ENCODE measurements at regions not wholly inside any gene's neighbourhood (a gene's known extent, or its start where the extent isn't known, plus 50 kb on each side); places are given as distances from the start of the nearest gene placed in this dataset.

DNA sequence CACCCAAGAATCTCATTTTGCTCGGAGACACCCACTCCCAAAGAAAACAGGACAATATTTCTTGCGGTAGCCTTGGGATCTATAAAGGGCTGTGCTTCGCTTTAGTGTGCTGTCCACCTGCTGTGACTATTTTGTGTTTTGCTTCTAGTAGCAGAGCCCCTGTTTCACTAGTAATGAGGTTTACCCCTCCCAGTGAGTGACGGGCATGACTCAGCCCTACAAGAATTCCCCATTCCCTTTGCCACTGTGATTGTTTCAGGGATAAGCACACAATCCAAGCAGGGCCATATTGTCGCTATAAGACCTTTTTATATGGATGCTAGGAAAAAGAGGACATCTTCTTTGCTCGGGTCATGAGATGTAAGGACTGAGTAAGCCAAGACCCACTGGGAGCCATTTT is 62.5 kb upstream of the FOXB1 start:
- CTCF ChIA-PET = interaction anchor here (1.0 kb wide), 1 partner anchor 65 kb away, joined by 3 read pairs; no protein-coding TSS in a partner anchor
- H3K4me1 Mint-ChIP-seq = no peaks in the 10 kb centered on the region
- no peaks in the 10 kb centered on the region for H3K9me3 Mint-ChIP-seq (ENCODE audit: insufficient read depth)

DNA sequence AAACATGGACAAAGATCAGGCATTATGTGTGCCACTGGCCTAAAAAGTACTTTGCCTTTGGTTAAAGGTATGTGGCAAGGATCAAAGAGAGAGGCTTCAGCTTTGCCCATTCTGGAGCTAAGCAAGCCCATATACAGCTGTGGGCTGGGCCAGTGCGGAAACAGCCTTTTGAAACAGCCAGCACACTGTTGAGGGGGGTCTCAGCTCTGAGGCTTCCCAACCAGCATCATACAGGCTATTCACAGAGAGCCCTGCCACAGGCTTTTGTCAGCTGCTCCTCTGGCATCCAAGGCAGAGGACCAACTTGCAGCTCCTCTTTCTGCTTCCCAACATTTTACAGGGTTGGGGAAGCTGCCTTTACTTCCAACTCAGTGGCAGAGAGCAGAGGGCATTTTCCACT is 63.2 kb upstream of the FOXB1 start:
- peaks cover 18% of the 10 kb centered on the region for H3K27me3 Mint-ChIP-seq
- no peak for ATAC-seq (ENCODE audit: low read depth)
- Histone ChIP-seq H3K36me3 (replicated peaks in 1 of 2; ENCODE audit: control extremely low read depth in 1 of 2, control insufficient read depth in 1 of 2, extremely low read depth in 1 of 2, insufficient read depth in 2 of 2, low read length in 1 of 2) (no peaks in the 10 kb centered on the region), H3K27me3 (replicated peaks in 1 of 4; ENCODE audit: control extremely low read depth in 1 of 4, control insufficient read depth in 3 of 4, insufficient read depth in 4 of 4, low read length in 3 of 4) (no peaks in the 10 kb centered on the region), H3K79me2 (ENCODE audit: control insufficient read depth, insufficient read depth, low read length) (no peaks in the 10 kb centered on the region), H4K20me1 (ENCODE audit: control insufficient read depth, insufficient read depth, low read length, poor library complexity, severe bottlenecking) (no peaks in the 10 kb centered on the region), H3K9me3 (ENCODE audit: control extremely low read depth in 1 of 3, control insufficient read depth in 2 of 3, insufficient read depth in 1 of 3, low read length in 2 of 3) (no peaks in the 10 kb centered on the region), H3K4me2 (replicated peaks; ENCODE audit: low read depth, low read length, poor library complexity, severe bottlenecking) (no peak overlapping the region), H3K4me1 (ENCODE audit: control insufficient read depth in 2 of 2, insufficient read depth in 2 of 2, low read length in 2 of 2) (no peaks in the 10 kb centered on the region), H3K9ac (ENCODE audit: low read length) (no peak overlapping the region), H3K4me3 (ENCODE audit: control extremely low read depth in 1 of 5, extremely low read depth in 1 of 5, insufficient read depth in 1 of 5, low read depth in 2 of 5, low read length in 4 of 5) (no peak overlapping the region), H2AFZ (ENCODE audit: insufficient read depth, low read depth, low read length, poor library complexity, severe bottlenecking) (no peak overlapping the region), H3K27ac (ENCODE audit: low read length in 2 of 2) (no peak overlapping the region)
- no peaks in the 10 kb centered on the region for H3K9me3 Mint-ChIP-seq (ENCODE audit: insufficient read depth)
- no peak overlapping the region for H3K4me3 Mint-ChIP-seq
- intact Hi-C loops (cut with micrococcal nuclease) = no loop called here
- POLR2A ChIA-PET = no interaction called here
- DNase-seq = no peak
- no peaks in the 10 kb centered on the region for H3K4me1 Mint-ChIP-seq
- TF ChIP-seq, protein P1, sequence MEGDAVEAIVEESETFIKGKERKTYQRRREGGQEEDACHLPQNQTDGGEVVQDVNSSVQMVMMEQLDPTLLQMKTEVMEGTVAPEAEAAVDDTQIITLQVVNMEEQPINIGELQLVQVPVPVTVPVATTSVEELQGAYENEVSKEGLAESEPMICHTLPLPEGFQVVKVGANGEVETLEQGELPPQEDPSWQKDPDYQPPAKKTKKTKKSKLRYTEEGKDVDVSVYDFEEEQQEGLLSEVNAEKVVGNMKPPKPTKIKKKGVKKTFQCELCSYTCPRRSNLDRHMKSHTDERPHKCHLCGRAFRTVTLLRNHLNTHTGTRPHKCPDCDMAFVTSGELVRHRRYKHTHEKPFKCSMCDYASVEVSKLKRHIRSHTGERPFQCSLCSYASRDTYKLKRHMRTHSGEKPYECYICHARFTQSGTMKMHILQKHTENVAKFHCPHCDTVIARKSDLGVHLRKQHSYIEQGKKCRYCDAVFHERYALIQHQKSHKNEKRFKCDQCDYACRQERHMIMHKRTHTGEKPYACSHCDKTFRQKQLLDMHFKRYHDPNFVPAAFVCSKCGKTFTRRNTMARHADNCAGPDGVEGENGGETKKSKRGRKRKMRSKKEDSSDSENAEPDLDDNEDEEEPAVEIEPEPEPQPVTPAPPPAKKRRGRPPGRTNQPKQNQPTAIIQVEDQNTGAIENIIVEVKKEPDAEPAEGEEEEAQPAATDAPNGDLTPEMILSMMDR (IDR thresholded peaks at IDR 0.05) = no peak
- no peak for TF ChIP-seq EZH2 (IDR thresholded peaks at IDR 0.05; ENCODE audit: borderline replicate concordance, insufficient read depth, low read depth, low read length, poor library complexity, severe bottlenecking)
- 100% methylated on average over 1 of the region's 1 CpG for WGBS (ENCODE audit: insufficient coverage)
- CTCF ChIA-PET = no interaction called here
- no peak overlapping the region for H3K27ac Mint-ChIP-seq

More for the DNA sequence above, 62.5 kb upstream of the FOXB1 start:
- H2AFZ ChIP-seq (ENCODE audit: insufficient read depth, low read depth, low read length, poor library complexity, severe bottlenecking) = no peak overlapping the region
- H3K4me3 ChIP-seq (ENCODE audit: control extremely low read depth in 1 of 5, extremely low read depth in 1 of 5, insufficient read depth in 1 of 5, low read depth in 2 of 5, low read length in 4 of 5) = no peak overlapping the region
- no peaks in the 10 kb centered on the region for H3K27me3 ChIP-seq (replicated peaks in 1 of 4; ENCODE audit: control extremely low read depth in 1 of 4, control insufficient read depth in 3 of 4, insufficient read depth in 4 of 4, low read length in 3 of 4)
- H4K20me1 ChIP-seq (ENCODE audit: control insufficient read depth, insufficient read depth, low read length, poor library complexity, severe bottlenecking) = no peaks in the 10 kb centered on the region
- POLR2A ChIA-PET = no interaction called here
- H3K27me3 Mint-ChIP-seq = peaks cover 18% of the 10 kb centered on the region
- H3K9me3 ChIP-seq (ENCODE audit: control extremely low read depth in 1 of 3, control insufficient read depth in 2 of 3, insufficient read depth in 1 of 3, low read length in 2 of 3) = no peaks in the 10 kb centered on the region
- H3K27ac Mint-ChIP-seq = no peak overlapping the region
- no peak overlapping the region for H3K4me2 ChIP-seq (replicated peaks; ENCODE audit: low read depth, low read length, poor library complexity, severe bottlenecking)
- H3K27ac ChIP-seq (ENCODE audit: low read length in 2 of 2) = no peak overlapping the region
- DNase-seq = no peak
- WGBS (ENCODE audit: insufficient coverage) = 83% methylated on average over 2 of the region's 6 CpGs
- no peaks in the 10 kb centered on the region for H3K36me3 ChIP-seq (replicated peaks in 1 of 2; ENCODE audit: control extremely low read depth in 1 of 2, control insufficient read depth in 1 of 2, extremely low read depth in 1 of 2, insufficient read depth in 2 of 2, low read length in 1 of 2)
- H3K4me3 Mint-ChIP-seq = no peak overlapping the region
- no peaks in the 10 kb centered on the region for H3K79me2 ChIP-seq (ENCODE audit: control insufficient read depth, insufficient read depth, low read length)
- H3K4me1 ChIP-seq (ENCODE audit: control insufficient read depth in 2 of 2, insufficient read depth in 2 of 2, low read length in 2 of 2) = no peaks in the 10 kb centered on the region
- H3K9ac ChIP-seq (ENCODE audit: low read length) = no peak overlapping the region
- no peak for ATAC-seq (ENCODE audit: low read depth)
- no peak for TF ChIP-seq EZH2 (IDR thresholded peaks at IDR 0.05; ENCODE audit: borderline replicate concordance, insufficient read depth, low read depth, low read length, poor library complexity, severe bottlenecking)
- TF ChIP-seq, protein P1 (IDR thresholded peaks at IDR 0.05) = no peak
- intact Hi-C loops (cut with micrococcal nuclease) = no loop called here
